ENCODE measurements at regions not wholly inside any gene's neighbourhood (a gene's known extent, or its start where the extent isn't known, plus 50 kb on each side); places are given as distances from the start of the nearest gene placed in this dataset.
"Not testable (repeated sequence)": the region's sequence is repeated elsewhere in the genome, so short reads cannot be mapped to it uniquely, and the experiment has no call there.

DNA sequence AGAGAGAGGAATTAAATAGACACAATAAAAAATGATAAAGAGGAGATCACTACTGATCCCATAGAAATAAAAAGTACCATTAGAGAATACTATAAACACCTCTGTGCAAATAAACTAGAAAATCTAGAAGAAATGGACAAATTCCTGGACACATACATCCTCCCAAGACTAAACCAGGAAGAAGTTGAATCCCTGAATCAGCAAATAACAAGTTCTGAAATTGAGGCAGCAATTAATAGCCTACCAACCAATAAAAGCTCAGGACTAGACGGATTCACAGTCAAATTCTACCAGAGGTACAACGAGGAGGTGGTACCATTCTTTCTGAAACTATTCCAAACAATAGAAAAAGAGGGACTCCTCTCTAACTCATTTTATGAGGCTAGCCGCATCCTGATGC, 862.7 kb upstream of the NRXN1 start:
- DNase-seq (ENCODE audit: low spot score) = not testable (repeated sequence)

DNA sequence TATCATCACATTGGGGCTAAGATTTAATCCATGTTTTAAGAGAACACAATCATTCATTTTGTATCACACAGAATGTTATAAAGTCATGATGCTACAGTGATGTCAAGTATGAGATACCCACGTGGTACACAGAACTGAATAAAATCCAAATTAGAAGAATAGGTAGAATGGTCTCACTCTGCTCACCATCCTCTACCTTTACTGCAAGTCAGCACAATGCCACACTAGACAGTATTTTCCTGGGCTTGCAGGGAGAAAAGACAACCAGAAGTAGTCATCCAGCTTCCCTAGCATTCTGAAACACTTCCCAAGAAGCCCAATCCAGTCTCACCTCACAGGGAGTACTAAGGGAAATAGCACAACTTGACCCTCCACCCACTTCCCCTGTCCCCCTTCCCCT, 856.2 kb upstream of the NRXN1 start:
- no peak for DNase-seq (ENCODE audit: low spot score)

DNA sequence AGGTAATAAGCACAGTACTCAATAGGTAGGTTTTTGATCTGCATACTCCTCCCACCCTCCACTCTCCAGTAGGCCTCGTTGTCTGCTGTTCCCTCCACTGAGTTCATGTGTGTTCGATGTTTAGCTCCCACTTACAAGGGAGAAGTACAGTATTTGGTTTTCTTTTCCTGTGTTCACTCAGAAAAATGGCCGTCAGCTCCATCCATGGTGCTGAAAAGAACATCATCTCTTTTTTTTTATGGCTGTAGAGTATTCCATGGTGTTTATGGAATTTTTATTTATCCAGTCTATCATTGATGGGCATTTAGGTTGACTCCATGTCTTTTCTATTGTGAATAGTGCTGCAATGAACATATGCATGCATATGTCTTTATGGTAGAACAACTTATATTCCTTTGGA, 849.7 kb upstream of the NRXN1 start:
- DNase-seq (ENCODE audit: low spot score) = no peak

DNA sequence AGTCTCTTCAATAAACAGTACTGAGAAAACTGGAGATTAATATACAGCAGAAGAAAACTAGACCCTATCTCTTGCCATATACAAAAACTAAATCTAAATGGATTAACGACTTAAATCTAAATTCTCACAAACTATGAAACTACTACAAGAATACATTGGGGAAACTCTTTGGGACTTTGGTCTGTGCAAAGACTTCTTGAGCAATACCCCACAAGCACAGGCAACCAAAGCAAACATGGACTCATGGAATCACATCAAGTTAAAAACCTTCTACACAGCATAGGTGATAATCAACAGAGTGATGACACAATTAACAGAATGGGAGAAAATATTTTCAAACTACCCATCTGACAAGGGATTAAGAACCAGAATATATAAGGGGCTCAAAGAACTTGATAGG, 848.2 kb upstream of the NRXN1 start:
- no peak for DNase-seq (ENCODE audit: low spot score)

DNA sequence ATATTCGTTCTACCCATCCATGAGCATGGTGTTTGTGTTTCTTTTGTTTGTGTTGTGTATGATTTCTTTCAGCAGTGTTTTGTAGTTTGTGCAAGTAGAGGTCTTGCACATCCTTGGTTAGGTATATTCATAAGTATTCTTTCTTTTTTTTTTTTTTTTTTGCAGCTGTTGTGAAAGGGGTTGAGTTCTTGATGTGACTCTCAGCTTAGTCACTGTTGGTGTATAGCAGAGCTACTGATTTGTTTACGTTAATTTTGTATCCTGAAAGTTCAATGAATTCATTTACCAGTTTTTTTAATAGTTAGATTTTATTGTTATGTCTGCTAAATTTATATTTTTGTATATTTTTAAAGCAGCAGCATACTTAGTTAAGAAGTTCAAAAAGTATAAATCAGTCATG, 834.4 kb upstream of the NRXN1 start:
- no peak for DNase-seq (ENCODE audit: low spot score)

DNA sequence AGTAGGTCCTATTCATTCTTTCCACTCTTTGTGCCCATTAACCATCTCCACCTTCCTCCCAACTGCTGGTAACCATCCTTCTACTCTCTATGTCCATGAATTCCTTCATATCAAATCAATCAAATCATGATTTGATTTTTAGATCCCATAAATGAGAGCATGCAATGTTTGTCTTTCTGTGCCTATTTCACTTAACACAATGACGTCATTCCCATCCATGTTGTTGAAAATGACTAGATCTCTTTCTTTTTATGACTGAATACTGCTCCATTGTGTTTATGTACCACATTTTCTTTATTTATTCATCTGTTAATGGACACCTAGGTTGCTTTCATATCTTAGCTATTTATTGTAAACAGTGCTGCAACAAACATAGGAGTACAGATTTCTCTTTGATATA, 827.3 kb upstream of the NRXN1 start:
- no peak for DNase-seq (ENCODE audit: low spot score)

DNA sequence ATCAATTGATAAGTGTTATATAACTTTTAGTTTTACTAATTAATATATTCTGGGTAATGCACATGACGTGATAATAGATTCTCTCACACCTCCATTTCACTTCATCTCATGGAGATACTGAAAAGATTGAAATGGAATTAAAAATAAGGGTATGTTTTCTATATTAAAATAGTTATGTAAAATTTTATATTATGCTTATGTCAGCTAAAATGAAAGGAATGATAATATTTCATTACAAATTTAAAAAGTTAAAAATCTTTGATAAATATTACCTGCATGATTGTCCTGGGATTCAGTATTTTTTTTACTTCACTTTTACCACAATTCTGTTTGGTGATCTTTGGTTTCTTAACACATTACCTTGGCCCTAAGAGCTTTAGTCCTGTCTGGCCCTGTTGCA, 823.8 kb upstream of the NRXN1 start:
- no peak for DNase-seq (ENCODE audit: low spot score)

DNA sequence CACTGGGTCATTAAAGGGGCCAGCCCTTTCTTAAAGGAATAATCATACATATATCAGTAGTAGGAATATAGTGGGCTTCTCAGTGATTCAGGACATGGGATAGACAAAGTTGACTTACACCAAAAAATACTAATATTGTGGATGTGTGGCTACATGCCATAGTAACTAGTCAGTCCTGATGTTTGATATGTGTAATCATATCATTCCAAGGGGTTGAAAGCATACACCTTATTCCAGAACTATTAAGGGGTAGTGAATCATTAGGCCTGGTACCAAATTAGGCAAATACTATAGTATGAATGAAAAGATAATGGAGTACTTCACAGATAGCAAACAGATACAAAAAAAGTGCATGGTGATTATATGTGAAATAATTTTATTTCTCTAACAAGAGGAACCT, 814.9 kb upstream of the NRXN1 start:
- DNase-seq (ENCODE audit: low spot score) = no peak

DNA sequence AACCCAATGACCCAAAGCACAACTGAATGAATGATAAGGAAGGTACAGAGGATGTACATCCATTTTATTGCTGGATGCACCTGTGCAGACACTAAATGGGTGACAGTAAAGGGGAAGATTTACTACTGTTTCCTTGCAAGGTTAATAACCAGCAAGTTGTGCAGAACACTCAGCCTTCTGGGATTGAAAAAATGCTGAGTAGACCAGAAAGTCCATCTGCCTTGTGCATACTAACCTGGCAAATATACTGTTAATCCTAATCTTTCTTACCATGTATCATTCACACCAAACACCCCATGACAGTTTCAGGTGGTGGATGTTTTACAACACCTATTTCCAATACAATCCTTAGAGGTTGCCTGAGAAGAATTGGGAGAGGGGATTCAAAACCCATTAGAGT, 814.1 kb upstream of the NRXN1 start:
- no peak for DNase-seq (ENCODE audit: low spot score)

DNA sequence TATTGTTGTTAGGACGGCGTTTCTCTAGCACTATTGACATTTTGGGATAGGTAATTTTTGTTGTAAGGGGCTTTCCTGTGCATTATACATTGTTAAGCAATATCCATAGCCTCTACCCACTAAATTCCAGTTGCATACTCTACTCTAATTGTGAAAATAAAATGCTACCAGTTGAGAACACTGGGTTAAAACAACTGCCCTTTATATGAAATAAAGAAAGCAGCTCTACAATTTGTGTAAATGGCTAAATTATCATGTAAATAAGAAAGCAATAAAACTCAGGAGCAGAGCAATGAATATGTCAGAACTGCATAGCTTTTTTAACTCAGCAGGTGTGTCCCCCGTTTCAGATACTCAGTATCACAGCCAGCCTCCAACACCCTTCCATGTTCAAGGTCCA, 812.7 kb upstream of the NRXN1 start:
- no peak for DNase-seq (ENCODE audit: low spot score)

DNA sequence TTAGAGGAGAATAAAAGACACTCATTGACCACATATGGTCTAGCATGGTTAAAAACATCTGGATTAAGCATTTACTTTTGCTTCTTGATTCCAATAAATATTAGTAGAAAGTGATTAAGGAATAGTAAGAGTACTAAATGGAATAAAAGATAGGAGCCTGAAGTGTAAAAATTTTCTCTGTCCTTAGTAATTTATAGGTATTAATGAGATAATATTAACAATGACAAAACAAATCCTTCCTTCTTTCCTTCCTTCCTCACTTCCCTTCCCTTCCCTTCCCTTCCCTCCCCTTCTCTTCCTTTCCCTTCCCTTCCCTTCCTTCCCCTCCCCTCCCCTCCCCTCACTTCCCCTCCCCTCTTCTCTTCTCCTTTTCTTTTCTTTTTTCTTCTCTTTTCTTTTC, 797.5 kb upstream of the NRXN1 start:
- no peak for DNase-seq (ENCODE audit: low spot score)

DNA sequence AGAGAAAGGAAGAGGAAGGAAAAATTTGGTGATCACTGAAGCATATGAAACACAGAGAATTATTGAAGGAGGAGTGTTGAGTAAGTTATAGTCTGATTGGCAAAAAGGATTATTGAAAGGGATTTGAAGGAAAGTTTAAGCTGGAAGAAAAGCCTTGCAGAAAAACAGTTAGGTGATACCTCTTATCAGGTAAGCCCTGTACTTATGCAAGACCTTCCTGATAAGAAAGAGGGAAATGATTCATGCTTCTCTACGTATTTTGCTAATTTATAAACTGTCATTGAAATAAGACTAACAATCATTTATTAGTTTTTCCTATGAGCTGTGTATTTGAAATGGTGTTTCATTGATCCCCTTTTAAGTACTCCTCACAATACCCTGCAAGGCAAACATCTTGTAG, 793.9 kb upstream of the NRXN1 start:
- no peak for DNase-seq (ENCODE audit: low spot score)

DNA sequence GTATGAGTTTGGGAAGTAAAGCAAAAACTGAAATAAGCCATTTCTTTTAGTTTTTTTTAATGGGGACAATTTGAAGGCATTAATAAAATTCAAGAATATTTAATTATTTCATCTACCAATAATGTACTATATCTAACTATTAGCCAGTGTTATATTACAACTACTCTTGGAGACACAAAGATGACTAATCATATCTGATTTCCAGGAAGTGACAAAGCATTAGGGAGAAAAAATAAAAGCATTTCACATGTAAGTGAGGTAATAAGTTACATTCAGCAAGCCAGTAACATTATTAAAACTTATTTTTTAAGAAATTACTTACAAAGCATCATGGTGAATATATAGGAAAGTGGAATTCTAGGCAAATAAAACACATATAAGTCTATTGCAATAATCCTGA, 781.3 kb upstream of the NRXN1 start:
- peak; percentile 17 for DNase-seq (ENCODE audit: low spot score)

DNA sequence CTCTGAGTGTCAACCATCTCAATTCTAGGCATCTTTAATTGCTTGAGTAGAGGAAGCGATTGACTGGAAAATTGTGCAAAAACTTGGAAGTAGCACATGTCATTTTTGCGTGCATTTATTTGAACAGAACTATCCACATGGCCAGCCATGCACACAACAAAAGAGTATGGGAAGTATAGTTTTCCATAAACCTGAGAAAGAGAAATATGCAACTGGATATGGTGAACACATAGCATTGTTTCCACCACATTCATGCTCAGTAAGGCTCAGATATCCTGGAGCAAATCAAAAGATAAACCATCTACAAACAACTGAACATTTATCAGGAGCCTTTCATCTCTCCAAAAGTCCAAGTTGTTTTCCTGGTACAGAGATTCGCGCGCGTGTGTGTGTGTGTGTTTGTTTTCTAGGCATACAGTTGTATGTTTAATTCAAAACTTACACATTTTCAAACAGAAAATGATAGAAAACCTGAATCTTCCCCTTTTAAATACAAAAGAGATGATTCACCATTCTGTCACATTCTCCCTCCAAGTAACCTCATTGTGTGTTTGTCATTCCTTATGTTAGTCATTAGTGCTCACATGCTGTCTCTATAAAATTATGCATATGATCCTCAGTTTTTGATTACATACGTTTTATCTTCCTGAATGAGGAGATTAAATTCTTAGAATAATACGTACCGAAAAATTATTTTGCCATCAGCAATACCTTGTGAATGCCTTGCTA, 780.4 kb upstream of the NRXN1 start:
- DNase-seq (ENCODE audit: low spot score) = no peak

DNA sequence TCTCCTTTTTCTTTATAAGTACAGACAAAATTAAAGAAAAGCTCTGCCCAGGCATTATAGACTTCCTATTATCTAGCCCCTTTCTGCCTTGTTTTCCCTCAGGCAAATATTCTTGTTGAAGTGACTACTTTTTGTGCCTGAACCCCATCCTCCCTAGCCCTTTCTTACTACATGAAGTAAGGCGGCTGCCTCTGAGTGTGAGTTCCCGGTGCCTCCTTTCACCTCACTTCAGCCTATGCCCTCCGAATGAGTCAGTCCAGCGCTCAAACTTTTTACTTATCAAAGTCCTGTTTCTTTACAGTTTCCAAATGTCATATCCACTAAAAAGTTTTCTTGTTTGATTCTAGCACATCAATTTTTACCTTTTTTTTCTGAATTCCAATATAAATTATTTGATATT, 778.3 kb upstream of the NRXN1 start:
- no peak for DNase-seq (ENCODE audit: low spot score)

DNA sequence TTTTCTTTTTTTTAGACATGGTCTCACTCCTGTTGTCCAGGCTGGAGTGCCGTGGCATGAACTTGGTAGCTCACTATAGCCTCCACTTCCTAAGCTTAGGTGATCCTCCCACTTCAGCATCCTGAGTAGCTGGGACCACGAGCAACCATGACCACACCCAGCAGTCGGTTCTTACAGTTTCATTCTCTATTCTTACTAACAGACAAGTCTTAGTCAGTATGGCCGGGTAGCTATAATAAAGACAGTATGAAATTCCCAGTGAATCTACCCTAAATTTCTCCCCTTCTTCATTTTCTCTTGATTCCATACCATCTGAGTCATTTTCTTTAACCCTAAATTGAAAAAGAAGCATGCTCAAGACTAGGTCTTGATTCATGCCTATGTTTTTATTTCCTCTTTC, 775.3 kb upstream of the NRXN1 start:
- DNase-seq (ENCODE audit: low spot score) = no peak

DNA sequence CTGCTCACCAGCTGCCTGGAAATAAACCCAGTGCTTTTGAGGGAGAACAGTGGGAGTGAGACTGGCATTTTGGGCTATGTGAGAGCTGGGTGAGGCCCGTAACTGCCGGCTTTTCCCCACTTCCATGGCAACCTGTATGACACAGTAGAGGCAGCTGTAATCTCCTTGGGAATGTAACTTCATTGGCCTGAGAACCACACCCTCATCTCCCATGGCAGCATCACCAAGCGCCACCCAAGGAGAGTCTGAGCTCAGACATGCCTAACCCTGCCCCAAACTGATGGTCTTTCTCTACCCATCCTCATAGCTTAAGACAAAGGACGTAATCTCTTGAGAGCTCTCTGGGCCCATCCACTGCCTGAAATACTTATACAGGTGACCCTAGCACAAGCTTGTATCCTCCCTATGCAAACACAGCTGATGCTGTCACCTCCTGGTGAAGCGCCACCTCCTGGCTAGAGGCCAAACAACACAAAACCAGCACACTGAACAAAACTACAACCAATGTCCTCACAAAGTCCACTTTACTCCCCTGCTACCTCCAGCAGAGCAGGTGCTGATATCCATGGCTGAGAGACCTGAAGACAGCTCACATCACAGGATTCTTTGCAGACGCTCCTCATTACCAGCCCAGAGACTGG, 763.4 kb upstream of the NRXN1 start:
- no peak for DNase-seq (ENCODE audit: low spot score)

DNA sequence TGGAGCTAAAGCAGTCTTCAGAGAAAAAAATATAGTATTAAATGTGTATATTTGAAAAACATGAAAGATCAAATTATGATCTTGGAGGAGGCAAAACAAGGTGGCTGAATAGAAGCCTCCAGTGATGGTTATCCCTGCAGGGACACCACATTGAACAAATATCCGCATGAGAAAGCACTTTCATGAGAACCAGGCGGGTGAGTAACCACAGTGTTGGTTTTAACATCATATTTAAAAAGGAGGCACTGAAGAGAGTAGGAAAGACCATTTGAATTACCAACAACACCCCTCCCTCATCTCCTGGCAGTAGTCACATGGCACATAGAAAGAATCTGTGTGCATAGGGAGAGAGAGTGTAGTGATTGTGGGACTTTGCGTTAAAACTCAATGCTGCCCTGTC, 759.6 kb upstream of the NRXN1 start:
- no peak for DNase-seq (ENCODE audit: low spot score)

DNA sequence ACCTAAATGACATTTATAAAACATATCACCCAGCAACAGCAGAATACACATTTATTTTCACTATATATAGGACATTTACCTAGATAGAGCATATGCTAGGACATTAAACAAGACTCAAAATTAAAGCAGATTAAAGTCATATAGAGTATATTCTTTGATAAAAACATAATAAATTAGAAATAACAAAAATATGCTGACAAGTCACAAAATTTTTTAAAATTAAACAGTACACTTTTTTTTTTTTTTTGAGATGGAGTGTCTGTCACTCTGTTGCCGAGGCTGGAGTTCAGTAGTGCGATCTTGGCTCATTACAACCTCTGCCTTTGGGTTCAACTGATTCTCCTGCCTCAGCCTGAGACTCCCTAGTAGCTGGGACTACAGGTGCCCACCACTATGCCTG, 758.9 kb upstream of the NRXN1 start:
- no peak for DNase-seq (ENCODE audit: low spot score)

DNA sequence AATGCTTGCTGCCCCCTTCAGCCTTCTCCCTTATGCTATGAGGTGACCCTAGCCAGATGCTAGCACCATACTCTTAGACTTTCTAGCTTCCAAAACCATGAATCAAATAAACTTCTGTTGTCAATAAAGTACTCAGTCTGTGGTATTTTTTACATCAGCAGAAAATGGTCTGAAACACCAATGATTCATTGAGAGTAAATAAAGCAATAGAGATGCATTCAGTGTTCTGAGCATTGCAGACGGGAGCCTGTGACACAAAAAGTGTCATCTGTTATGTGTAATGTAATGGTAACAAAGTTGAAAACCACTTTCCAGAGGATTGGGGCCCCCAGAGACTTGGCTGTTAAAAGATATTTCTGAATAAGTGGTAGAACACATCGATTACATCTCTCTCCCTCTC, 758.0 kb upstream of the NRXN1 start:
- no peak for DNase-seq (ENCODE audit: low spot score)

DNA sequence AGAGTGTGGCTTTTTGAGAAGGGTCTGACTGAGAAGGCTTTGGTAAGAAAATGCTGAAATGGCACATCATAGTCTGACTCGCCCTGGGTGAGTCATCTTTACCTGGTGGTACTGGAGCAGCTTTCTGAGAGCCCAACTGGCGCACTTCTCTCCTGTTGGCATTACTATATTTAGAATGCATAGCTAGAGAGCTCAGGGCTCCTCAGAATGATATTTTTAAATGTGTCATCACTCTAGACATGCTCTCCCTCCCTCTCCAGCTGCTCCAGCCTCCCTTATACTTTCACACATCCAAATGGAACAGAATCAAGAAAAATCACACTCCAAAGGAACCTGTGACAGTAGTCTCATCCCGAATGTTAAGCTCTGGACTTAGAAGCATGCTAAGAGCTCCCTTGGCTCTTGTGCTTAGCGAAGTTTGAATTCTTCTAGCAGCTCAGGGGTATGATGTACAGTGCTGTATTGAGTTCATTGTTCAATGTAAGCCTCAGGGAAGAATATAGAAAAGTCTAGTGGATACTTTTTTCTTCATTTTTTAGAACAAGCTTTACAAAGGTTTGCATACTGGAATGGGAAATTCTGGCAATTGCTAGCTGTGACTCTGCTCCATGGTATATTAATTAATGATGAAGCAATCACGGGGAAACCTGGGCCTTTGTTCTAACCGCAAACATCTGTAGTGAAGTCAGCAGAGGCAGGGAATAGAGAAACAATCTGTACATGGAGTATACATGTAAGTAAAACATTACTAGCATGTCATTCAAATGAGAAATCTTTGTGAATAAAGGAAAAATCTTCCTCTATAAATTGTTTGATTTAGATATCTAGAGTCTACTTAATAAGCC, 751.2 kb upstream of the NRXN1 start:
- DNase-seq (ENCODE audit: low spot score) = peak; percentile 13

DNA sequence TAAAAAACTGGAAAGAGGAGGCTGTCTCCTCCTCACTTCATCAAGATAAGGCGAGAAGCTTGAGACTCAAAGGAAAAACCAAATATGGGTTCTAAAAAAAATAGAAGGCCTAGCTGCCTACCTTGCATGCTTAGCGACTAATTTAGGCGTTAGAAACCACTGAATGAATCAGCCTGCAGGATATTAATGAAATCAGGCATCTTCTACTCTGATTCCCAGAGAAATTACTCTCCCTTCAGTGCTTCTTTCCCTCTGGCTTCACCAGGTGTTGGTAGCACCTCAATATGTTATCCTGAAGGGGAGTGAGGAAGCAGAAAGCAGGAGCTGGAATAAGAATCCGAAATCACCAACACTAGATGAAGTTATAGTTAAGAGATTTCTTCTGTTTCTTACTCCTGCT, 749.8 kb upstream of the NRXN1 start:
- DNase-seq (ENCODE audit: low spot score) = no peak

DNA sequence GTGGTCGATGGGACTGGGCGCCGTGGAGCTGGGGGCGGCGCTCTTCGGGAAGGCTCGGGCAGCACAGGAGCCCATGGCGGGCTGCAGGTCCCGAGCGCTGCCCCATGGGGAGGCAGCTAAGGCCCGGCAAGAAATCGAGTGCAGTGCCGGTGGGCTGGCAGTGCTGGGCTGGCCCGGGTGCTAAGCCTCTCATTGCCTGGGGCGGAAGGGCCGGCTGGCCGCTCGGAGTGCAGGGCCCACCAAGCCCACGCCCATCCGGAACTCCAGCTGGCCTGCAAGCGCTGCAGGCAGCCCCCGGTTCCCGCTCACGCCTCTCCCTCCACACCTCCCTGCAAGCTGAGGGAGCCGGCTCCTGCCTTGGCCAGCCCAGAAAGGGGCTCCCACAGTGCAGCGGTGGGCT, 748.4 kb upstream of the NRXN1 start:
- DNase-seq (ENCODE audit: low spot score) = no peak
